ENCODE measurements at regions not wholly inside any gene's neighbourhood (a gene's known extent, or its start where the extent isn't known, plus 50 kb on each side); places are given as distances from the start of the nearest gene placed in this dataset.

DNA sequence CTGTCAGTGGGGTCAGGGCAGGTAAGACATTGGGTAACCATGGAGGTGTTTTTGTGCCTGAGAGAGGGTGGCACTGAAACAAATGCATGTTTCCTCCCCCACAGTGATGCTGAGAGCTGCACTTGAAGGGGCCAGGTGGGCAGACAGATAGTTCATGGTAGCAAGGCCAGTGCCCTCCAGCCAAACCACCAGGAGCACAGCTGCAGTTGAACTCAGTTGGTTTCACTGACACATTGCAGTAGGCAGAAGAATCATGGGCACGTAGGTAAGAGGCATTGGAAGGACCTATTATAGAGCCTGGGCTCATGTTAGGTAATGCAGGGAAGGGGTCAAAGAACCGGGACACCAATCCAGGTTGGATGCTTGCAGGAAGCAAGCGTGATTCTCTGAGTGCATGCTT lies 93.2 kb upstream of the ARL4C start:
- Histone ChIP-seq H3K9ac (ENCODE audit: extremely low read depth, insufficient read length, low read length) (no peak overlapping the region), H3K27me3 (ENCODE audit: insufficient read depth, low read length) (no peaks in the 10 kb centered on the region), H2BK12ac (ENCODE audit: insufficient read length, low read depth, low read length) (no peak overlapping the region), H2AFZ (ENCODE audit: low read length) (no peak overlapping the region), H3T11ph (ENCODE audit: low read length) (no peak overlapping the region), H3K4ac (ENCODE audit: low read depth, low read length) (no peak overlapping the region), H3K4me2 (ENCODE audit: insufficient read depth, insufficient read length, low read length) (no peak overlapping the region), H3K79me2 (ENCODE audit: insufficient read depth, low read length) (no peaks in the 10 kb centered on the region), H4K5ac (ENCODE audit: insufficient read length, low read depth, low read length) (no peak overlapping the region), H3K56ac (ENCODE audit: insufficient read length, low read depth, low read length) (no peak overlapping the region), H3K18ac (ENCODE audit: insufficient read length, low read depth, low read length) (no peak overlapping the region), H2BK15ac (ENCODE audit: low read depth, low read length) (no peak overlapping the region), H2BK20ac (ENCODE audit: low read depth, low read length, poor library complexity, severe bottlenecking) (no peak overlapping the region), H3K23ac (ENCODE audit: insufficient read length, low read depth, low read length) (no peak overlapping the region), H3K9me3 (ENCODE audit: control insufficient read depth, low read depth, low read length) (no peaks in the 10 kb centered on the region), H3K23me2 (ENCODE audit: insufficient read length, low read depth, low read length, poor library complexity, severe bottlenecking) (no peaks in the 10 kb centered on the region), H3K79me1 (ENCODE audit: insufficient read depth, low read depth, low read length, poor library complexity, severe bottlenecking) (no peaks in the 10 kb centered on the region), H2AK5ac (ENCODE audit: insufficient read length, low read length) (no peak overlapping the region), H3K14ac (ENCODE audit: insufficient read depth, low read length) (no peak overlapping the region), H2BK120ac (ENCODE audit: low read depth, low read length, poor library complexity, severe bottlenecking) (no peak overlapping the region), H3K4me1 (ENCODE audit: insufficient read depth, low read length) (no peaks in the 10 kb centered on the region; the same call in 1 of the 2 replicates), H3K27ac (ENCODE audit: insufficient read length, low read depth, low read length) (no peak overlapping the region), H4K91ac (ENCODE audit: insufficient read length, low read depth, low read length) (no peak overlapping the region), H2BK5ac (ENCODE audit: insufficient read length, low read length) (no peak overlapping the region), H4K8ac (replicated peaks; ENCODE audit: insufficient read length, low read depth, low read length) (no peak overlapping the region), H4K20me1 (ENCODE audit: control insufficient read depth, insufficient read depth, insufficient read length) (no peaks in the 10 kb centered on the region)
- H3K4me1 Mint-ChIP-seq, result peaks cover 17 to 26% of the 10 kb centered on the region in 2 experiments
- no CpG with 5 or more reads among the region's 3 CpGs for WGBS (ENCODE audit: extremely low coverage, insufficient read length, low lambda C conversion rate)
- H3K27me3 Mint-ChIP-seq (ENCODE audit: low read depth), result peaks cover 5% of the 10 kb centered on the region; the same call in 1 of the 2 replicates
- no peak overlapping the region; a peak in 1 of 7 replicates for H3K27ac Mint-ChIP-seq
- no peak overlapping the region for H3K4me3 Mint-ChIP-seq
- DNase-seq, result no peak
- no peak for TF ChIP-seq CTCF (conservative IDR thresholded peaks at IDR 0.05)
- H3K9me3 Mint-ChIP-seq, result peaks cover 0 to 2% of the 10 kb centered on the region in 2 experiments; a peak in 3 of 5 replicates
- peaks cover 2 to 6% (median 4%) of the 10 kb centered on the region in 3 experiments; a peak in 3 of 7 replicates for H3K36me3 Mint-ChIP-seq (ENCODE audit: insufficient read depth in 1 of 3, low read depth in 3 of 3)
